GM18951 (cell line): ENCODE measurements at regions not wholly inside any gene's neighbourhood (a gene's known extent, or its start where the extent isn't known, plus 50 kb on each side); places are given as distances from the start of the nearest gene placed in this dataset.
"Not testable (repeated sequence)": the region's sequence is repeated elsewhere in the genome, so short reads cannot be mapped to it uniquely, and the experiment has no call there.

Source experiments
- POLR2A ChIP-seq: IDR thresholded peaks from 4 replicates; pipeline ENCODE4 v1.6.1; 2011; ENCODE audit warnings: mild to moderate bottlenecking; ENCODE audit not compliant: insufficient read length, insufficient read depth; ENCODE audit errors: extremely low read depth
- in situ Hi-C: fragments of 300-500 bp; cut with MboI; formaldehyde crosslinking; loops from one replicate; pipeline ENCODE4 v1.12.0; 2022; ENCODE audit warnings: low sequenced_read_pairs, mixed read lengths, inconsistent platforms; ENCODE audit not compliant: unreplicated experiment

GRCh38 chr22:25402501-25403283, 161.8 kb upstream of the GRK3 start:
- TF ChIP-seq POLR2A, result no peak
- in situ Hi-C loops, result no loop called here

GRCh38 chr22:25403284-25403810, 161.1 kb upstream of the GRK3 start:
- in situ Hi-C loops, result no loop called here
- no peak for TF ChIP-seq POLR2A

DNA sequence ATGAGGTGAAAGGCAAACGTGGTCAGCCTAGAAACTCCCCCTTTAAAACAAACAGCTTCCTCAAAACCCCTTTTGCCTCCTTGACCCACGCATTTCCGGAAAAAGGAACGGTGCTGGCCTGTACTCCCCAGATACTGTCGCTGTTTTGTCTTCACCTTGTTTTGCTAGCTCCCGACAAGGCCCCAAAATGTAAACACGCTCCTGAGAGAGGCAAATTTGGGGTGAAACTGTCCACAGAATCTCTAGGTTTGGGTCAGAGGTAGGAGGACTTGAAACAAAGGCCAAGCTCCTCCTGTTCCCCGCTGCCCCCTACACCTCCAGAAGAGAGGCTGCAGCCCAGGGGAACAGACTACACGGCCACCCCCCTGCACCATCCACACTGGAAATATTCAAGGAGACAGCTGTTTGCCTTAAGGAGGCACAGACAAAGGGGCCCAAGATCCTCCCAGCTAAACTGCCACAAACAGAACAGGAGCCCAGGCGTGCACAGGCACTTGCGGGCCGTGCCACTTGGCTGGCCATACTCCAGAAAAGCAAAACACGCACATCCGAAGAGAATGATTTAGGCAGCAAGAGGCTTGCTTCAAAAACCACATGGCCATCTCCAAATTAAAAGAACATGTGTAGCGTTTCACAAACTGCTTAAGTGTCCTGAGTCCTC, 160.5 kb upstream of the GRK3 start:
- in situ Hi-C loops, result no loop called here
- TF ChIP-seq POLR2A, result no peak

GRCh38 chr22:25404556-25404927, 159.9 kb upstream of the GRK3 start:
- no peak for TF ChIP-seq POLR2A

DNA sequence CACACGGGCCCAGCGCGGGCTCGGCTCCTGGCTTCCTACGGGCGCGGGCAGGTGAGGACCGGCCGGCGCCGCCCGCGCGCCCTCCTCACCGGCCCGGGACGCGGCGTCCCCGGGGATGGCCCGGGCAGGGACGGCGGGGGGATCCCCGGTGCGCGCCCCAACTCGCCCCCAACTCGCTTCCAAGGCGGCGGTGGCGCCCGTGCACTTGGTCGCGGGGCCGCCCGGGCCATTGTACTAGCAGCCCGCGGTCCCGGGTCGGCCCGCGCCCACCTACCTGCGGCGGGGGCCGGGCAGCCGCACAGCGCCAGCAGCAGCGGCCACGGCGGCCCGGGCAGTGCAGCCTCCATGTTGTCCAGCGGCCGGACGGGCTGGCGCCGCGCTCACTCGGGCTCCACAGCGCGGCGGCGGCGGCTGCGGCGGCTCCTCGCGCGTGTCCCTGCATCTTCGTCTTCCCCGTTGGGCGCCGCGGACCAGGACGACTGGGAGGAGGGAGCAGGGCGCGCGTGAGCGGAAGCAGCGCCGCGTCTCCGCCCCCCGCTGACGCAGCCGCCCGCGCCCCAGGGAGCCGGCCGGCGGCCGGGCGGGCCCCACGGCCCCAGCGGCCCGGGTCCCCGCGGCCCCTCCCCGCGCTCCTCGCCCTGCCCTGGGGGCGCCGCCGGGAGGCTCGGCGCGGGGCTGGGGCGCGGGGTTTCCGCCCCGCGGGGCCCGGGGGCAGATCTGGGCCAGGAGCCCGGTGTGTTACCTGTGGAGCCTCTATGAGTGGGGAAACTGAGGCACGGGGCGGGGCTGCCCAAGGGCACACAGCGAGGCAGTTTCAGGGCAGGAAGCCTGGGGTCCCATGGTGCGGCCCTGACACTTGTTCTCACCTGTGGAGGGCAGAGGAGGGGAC, 159.3 kb upstream of the GRK3 start:
- peak; percentile 82 for TF ChIP-seq POLR2A
- in situ Hi-C loops, result no loop called here

More at GRCh38 chr22:25404556-25404927, 159.9 kb upstream of the GRK3 start:
- in situ Hi-C loops, result no loop called here

DNA sequence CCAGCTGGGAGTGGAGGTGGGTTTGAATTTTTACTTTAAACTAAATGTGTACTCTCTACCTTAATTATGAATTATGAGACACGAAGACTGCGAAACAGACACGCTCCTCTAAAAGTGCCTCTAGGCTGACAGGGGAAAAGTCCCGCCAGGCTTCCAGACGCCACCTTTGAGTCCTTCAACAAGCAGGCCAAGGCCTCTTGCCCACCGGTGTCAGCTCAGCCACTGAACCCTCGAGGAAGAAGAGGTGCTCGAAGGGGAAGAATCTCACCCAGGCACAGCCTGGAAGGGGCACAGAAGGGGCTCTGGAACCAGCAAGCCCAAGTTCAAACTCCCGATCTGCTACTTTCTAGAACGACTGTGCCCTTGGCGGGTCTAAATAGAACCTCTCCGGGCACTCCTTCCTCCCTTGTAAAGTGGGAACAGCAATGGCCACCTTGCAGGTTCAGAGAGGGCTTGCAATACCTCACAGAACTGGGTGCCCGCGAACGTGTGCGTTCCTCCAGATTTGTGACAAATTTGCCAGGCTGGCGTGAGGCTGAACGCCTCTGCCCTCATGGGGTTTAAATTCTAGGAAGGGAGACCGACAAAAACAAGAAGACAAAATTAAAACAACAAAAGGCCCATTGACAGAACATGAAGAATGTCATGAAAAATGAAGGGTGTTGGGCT, 158.5 kb upstream of the GRK3 start:
- in situ Hi-C loops, result no loop called here
- TF ChIP-seq POLR2A, result no peak

- no peak for TF ChIP-seq POLR2A
- in situ Hi-C loops, result no loop called here
Measured at GRCh38 chr22:25406510-25407210, 157.8 kb upstream of the GRK3 start.

DNA sequence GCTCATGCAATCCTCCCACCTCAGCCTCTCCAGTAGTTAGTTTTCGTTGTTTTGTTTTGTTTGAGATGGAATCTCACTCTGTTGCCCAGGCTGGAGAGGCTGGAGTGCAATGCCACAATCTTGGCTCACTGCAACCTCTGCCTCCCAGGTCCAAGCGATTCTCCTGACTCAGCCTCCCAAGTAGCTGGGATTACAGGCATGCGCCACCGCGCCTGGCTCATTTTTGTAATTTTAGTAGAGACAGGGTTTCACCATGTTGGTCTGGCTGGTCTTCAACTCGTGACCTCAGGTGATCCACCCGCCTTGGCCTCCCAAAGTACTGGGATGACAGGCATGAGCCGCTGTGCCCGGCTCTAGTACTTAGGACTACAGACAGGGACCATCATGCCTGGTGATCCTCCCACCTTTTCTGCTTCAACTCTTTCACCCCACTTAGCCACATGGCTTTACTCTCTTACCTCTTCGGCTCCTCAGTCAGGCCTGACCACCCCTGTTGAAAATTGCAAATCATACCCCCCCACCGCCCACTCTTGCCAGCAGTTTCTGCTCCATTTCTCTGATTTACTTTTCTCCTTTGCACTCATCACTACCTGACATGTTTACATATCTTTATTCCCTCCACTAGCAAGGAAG, 157.1 kb upstream of the GRK3 start:
- in situ Hi-C loops, result no loop called here
- TF ChIP-seq POLR2A, result no peak

- in situ Hi-C loops, result no loop called here
- TF ChIP-seq POLR2A, result no peak
Measured at GRCh38 chr22:25407859-25408229, 156.6 kb upstream of the GRK3 start.

DNA sequence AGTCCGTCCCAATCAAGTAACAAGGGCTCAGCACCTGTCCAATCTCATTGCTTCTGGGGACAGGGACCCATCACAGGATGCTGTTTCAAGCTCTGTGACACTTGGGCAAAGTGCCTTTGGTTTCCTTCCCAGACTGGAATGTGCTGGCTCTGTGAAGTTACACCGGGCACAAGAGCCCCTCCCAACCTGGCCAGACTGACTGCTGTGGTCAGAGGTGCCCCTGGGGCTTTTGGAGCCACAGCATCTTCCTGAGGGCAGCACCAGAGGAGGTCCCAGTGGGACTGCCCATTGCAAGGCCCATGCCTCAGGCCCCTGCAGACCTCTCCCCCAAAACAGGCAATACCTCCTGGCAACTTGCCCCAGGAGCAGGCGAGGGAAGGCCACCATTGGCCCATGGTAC, 155.2 kb upstream of the GRK3 start:
- TF ChIP-seq POLR2A, result no peak
- in situ Hi-C loops, result no loop called here

DNA sequence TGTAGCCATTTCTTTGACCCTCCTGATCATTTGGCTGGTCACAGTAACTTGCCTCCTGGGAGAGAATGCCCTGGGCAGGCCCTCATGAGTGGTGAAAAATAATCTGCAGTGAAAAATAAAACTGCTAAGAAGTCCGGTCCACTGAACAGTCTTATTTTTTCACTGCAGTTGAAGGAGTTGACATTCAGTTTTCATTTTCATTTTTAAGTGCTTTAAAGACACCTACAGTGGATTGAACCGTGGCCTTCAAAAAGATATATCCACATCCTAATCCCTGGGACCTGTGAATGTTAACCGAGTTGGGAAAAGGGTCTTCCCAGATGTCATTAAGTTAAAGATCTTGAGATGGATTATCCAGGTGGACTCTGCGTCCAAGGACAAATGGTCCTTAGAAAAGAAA, 153.6 kb upstream of the GRK3 start:
- TF ChIP-seq POLR2A, result no peak
- in situ Hi-C loops, result no loop called here

DNA sequence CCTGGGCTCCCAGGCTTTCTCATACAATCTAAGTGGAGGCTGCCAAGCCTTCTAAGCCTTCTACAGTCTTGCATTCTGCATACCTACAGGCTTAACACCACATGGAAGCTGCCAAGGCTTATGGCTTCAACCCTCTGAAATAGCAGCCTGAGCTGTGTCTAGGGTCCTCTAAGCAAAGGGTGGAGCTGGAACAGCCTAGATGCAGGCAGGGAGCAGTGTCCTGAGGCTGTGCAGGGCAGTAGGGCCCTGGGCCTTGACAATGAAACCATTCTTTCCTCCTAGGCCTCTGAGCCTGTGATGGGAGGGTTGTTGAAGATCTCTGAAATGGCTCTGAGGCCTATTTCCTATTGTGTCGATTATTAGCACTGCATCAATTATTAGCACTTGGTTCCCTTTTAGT, 150.9 kb upstream of the GRK3 start:
- in situ Hi-C loops, result no loop called here

GRCh38 chr22:25415731-25416130, 148.7 kb upstream of the GRK3 start:
- in situ Hi-C loops, result not testable (repeated sequence)

More for the DNA sequence above, 150.9 kb upstream of the GRK3 start:
- TF ChIP-seq POLR2A, result no peak

DNA sequence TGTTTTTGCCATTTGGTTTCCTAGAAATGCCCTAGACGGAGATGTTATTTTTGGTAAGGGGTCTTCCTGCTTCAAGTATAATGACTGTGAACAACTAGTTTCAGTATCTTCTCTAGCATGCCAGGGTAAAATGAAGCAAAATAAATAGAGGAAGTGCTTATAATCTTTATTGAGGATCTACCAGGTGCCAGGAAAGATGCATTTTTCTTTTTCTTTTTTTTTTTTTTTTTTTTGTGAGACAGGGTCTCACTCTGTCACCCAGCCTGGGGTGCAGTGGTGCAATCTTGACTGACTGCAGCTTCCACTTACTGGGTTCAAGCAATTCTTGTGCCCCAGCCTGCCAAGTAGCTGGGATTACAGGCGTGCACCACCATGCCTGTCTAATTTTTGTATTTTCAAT, 146.6 kb upstream of the GRK3 start:
- in situ Hi-C loops, result not testable (repeated sequence)
